ENCODE measurements at regions not wholly inside any gene's neighbourhood (a gene's known extent, or its start where the extent isn't known, plus 50 kb on each side); places are given as distances from the start of the nearest gene placed in this dataset.

- 83 to 93% methylated on average over 1 to 2 of the region's 2 CpGs for WGBS, 2 donors (ENCODE audit: low coverage in 1 of 2)
These were observed 53.6 kb upstream of the FST start for GRCh38 chr5:53426878-53427277.

GRCh38 chr5:53427965-53428364 lies 52.5 kb upstream of the FST start:
- Histone ChIP-seq H3K27me3 (peaks cover 3% of the 10 kb centered on the region), H3K4me3 (no peak overlapping the region), H3K36me3 (no peaks in the 10 kb centered on the region), H3K27ac (no peak overlapping the region), H3K9me3 (no peaks in the 10 kb centered on the region), H3K4me1 (no peaks in the 10 kb centered on the region)
- in situ Hi-C loops (cut with MboI; ENCODE audit: low pct_ligation_motif_present in 1 of 4, low pct_unique_long_range_greater_than_20kb in 1 of 4, low sequenced_read_pairs in 3 of 4), result loop anchor here in 1 of 4 donors (25.0 kb wide), 1 partner anchor 266 kb away; no protein-coding TSS in a partner anchor
- intact Hi-C loops (cut with DNase I; ENCODE audit: low total_unique reads), result no loop called here
- TF ChIP-seq POLR2A (IDR thresholded peaks at IDR 0.05) (no peak), EP300 (IDR thresholded peaks at IDR 0.05; ENCODE audit: low read depth) (no peak), POLR2AphosphoS5 (IDR thresholded peaks at IDR 0.05) (no peak), CTCF (IDR thresholded peaks at IDR 0.05) (no peak)
- DNase-seq, result no peak

More at GRCh38 chr5:53426878-53427277, 53.6 kb upstream of the FST start:
- TF ChIP-seq POLR2AphosphoS5 (IDR thresholded peaks at IDR 0.05) (no peak), EP300 (IDR thresholded peaks at IDR 0.05; ENCODE audit: low read depth) (no peak), CTCF (IDR thresholded peaks at IDR 0.05) (no peak), POLR2A (IDR thresholded peaks at IDR 0.05) (no peak)
- no peak for DNase-seq
- in situ Hi-C loops (cut with MboI; ENCODE audit: low pct_ligation_motif_present in 1 of 4, low pct_unique_long_range_greater_than_20kb in 1 of 4, low sequenced_read_pairs in 3 of 4) (loop anchor here in 1 of 4 donors (25.0 kb wide), 1 partner anchor 265 kb away; no protein-coding TSS in a partner anchor), intact Hi-C loops (cut with DNase I; ENCODE audit: low total_unique reads) (no loop called here)
- no peak overlapping the region for H3K4me3 ChIP-seq
- no peaks in the 10 kb centered on the region for H3K4me1 ChIP-seq
- H3K36me3 ChIP-seq, result no peaks in the 10 kb centered on the region
- H3K27ac ChIP-seq, result no peak overlapping the region
- no peaks in the 10 kb centered on the region for H3K9me3 ChIP-seq
- peaks cover 3% of the 10 kb centered on the region for H3K27me3 ChIP-seq

- H3K36me3 ChIP-seq, result no peaks in the 10 kb centered on the region
- DNase-seq, result no peak
- H3K27me3 ChIP-seq, result no peaks in the 10 kb centered on the region
- in situ Hi-C loops (cut with MboI; ENCODE audit: low pct_ligation_motif_present in 1 of 4, low pct_unique_long_range_greater_than_20kb in 1 of 4, low sequenced_read_pairs in 3 of 4), result loop anchor here in 1 of 4 donors (25.0 kb wide), 1 partner anchor 267 kb away; no protein-coding TSS in a partner anchor
- WGBS, 2 donors (ENCODE audit: low coverage in 1 of 2), result 91% methylated on average over 5 of the region's 5 CpGs; no CpG with 5 or more reads in 1 of the 2 donors
- no peaks in the 10 kb centered on the region for H3K9me3 ChIP-seq
- H3K4me1 ChIP-seq, result no peaks in the 10 kb centered on the region
- no peak overlapping the region for H3K4me3 ChIP-seq
- intact Hi-C loops (cut with DNase I; ENCODE audit: low total_unique reads), result no loop called here
- H3K27ac ChIP-seq, result no peak overlapping the region
- TF ChIP-seq POLR2AphosphoS5 (IDR thresholded peaks at IDR 0.05) (no peak), EP300 (IDR thresholded peaks at IDR 0.05; ENCODE audit: low read depth) (no peak), POLR2A (IDR thresholded peaks at IDR 0.05) (no peak)
These were observed 50.7 kb upstream of the FST start for GRCh38 chr5:53429706-53430105.

- H3K27me3 ChIP-seq, result no peaks in the 10 kb centered on the region
- no peaks in the 10 kb centered on the region for H3K4me1 ChIP-seq
- H3K36me3 ChIP-seq, result no peaks in the 10 kb centered on the region
- peak in 3 of 5 experiments; percentile 16 to 29 (median 21) for TF ChIP-seq CTCF (IDR thresholded peaks at IDR 0.05)
- TF ChIP-seq EP300 (IDR thresholded peaks at IDR 0.05; ENCODE audit: low read depth), result no peak
- in situ Hi-C loops (cut with MboI; ENCODE audit: low pct_ligation_motif_present in 1 of 4, low pct_unique_long_range_greater_than_20kb in 1 of 4, low sequenced_read_pairs in 3 of 4) (loop anchor here in 1 of 4 donors (25.0 kb wide), 1 partner anchor 268 kb away; no protein-coding TSS in a partner anchor), intact Hi-C loops (cut with DNase I; ENCODE audit: low total_unique reads) (no loop called here)
- no peaks in the 10 kb centered on the region for H3K9me3 ChIP-seq
- DNase-seq, result no peak
- 75 to 89% methylated on average over 5 of the region's 5 CpGs for WGBS, 2 donors (ENCODE audit: low coverage in 1 of 2)
- no peak overlapping the region for H3K4me3 ChIP-seq
- H3K27ac ChIP-seq, result no peak overlapping the region
These were observed 49.7 kb upstream of the FST start for GRCh38 chr5:53430618-53431252.
